Thyroid gland (tissue), 4 donors: ENCODE measurements at regions not wholly inside any gene's neighbourhood (a gene's known extent, or its start where the extent isn't known, plus 50 kb on each side); places are given as distances from the start of the nearest gene placed in this dataset.

ENCODE experiments used
- DNase-seq, 2 donors: peaks; one replicate each; pipeline ENCODE4 v3.0.0-alpha.2; 2019
- H3K27ac ChIP-seq, 3 donors: fragments of 200-600 bp; sonication (generic); 1 replicate in 2 of 3; 2 replicates in 1 of 3; pipeline ENCODE4 v1.5.1; 2016 to 2019; ENCODE audit warnings: mild to moderate bottlenecking in 1 of 3, moderate library complexity in 1 of 3
- H3K27me3 ChIP-seq: fragments of 200-600 bp; sonication (generic); one replicate; pipeline ENCODE4 v1.5.1; 2019
- H3K36me3 ChIP-seq, 2 donors: fragments of 200-600 bp; sonication (generic); one replicate each; pipeline ENCODE4 v1.5.1; 2016 to 2019
- H3K4me1 ChIP-seq, 2 donors: fragments of 200-600 bp; sonication (generic); one replicate each; pipeline ENCODE4 v1.5.1; 2017 to 2019
- H3K4me3 ChIP-seq, 3 donors: fragments of 200-600 bp; sonication (generic); replicated peaks in 1 of 3; 1 replicate in 2 of 3; 2 replicates in 1 of 3; pipeline ENCODE4 v1.5.1; 2016; ENCODE audit warnings: mild to moderate bottlenecking in 1 of 3
- H3K9me3 ChIP-seq: fragments of 200-600 bp; sonication (generic); one replicate; pipeline ENCODE4 v1.5.1; 2017
- POLR2A ChIP-seq, 2 donors: fragments of 450-650 bp; IDR thresholded peaks; one replicate each; pipeline ENCODE4 v1.6.1; 2017; ENCODE audit warnings: antibody characterized with exemption in 2 of 2, mild to moderate bottlenecking in 2 of 2, moderate library complexity in 1 of 2
- WGBS, 2 donors: methylation state at CpG; one replicate each; pipeline ENCODE4 v1.1.5; 2017; 5-methylcytosine and 5-hydroxymethylcytosine counted together
- intact Hi-C: fragments of 100-400 bp; cut with DNase I; formaldehyde crosslinking; loops from one replicate; pipeline ENCODE4 v1.15.1; 2023
- TF ChIP-seq, protein P1 (sequence below), 6 experiments: fragments of 200-600 bp in 3 of 6; fragments of 450-650 bp in 3 of 6; sonication (generic) in 3 of 6; IDR thresholded peaks; one replicate each; pipeline ENCODE4 v1.5.1; 2016 to 2019; ENCODE audit warnings: antibody characterized with exemption in 6 of 6, mild to moderate bottlenecking in 2 of 6, inconsistent platforms in 1 of 6, moderate library complexity in 1 of 6

DNA sequence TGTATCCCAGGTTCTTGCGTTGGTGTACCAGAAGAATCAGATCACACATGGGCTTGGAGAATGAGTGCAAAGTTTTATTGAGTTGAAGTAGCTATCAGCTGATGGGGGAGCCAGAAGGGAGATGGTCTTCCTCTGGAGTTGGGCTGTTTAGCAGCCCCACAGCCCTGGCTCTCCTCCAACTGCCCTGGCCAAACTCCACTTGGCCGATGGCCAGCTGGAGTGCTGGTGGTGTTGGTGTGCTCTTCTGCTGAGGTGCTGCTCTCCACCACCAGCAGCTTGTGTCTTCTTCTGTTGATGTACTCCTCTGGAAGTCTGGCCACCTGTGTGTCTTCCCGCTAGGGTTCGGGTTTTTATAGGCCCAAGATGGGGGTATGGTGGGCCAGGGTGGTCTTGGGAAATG is 172.8 kb downstream of the TINAG start:
- TF ChIP-seq POLR2A (IDR thresholded peaks at IDR 0.05): no peak
- TF ChIP-seq, protein P1, sequence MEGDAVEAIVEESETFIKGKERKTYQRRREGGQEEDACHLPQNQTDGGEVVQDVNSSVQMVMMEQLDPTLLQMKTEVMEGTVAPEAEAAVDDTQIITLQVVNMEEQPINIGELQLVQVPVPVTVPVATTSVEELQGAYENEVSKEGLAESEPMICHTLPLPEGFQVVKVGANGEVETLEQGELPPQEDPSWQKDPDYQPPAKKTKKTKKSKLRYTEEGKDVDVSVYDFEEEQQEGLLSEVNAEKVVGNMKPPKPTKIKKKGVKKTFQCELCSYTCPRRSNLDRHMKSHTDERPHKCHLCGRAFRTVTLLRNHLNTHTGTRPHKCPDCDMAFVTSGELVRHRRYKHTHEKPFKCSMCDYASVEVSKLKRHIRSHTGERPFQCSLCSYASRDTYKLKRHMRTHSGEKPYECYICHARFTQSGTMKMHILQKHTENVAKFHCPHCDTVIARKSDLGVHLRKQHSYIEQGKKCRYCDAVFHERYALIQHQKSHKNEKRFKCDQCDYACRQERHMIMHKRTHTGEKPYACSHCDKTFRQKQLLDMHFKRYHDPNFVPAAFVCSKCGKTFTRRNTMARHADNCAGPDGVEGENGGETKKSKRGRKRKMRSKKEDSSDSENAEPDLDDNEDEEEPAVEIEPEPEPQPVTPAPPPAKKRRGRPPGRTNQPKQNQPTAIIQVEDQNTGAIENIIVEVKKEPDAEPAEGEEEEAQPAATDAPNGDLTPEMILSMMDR (IDR thresholded peaks at IDR 0.05): no peak
- no peak overlapping the region for H3K4me3 ChIP-seq
- 81 to 86% methylated on average over 4 of the region's 4 CpGs for WGBS, 2 donors
- H3K4me1 ChIP-seq: no peaks in the 10 kb centered on the region
- intact Hi-C loops: no loop called here
- DNase-seq: peak; percentile 3 to 4
- H3K36me3 ChIP-seq: no peaks in the 10 kb centered on the region
- no peaks in the 10 kb centered on the region for H3K9me3 ChIP-seq
- H3K27me3 ChIP-seq: no peaks in the 10 kb centered on the region
- no peak overlapping the region for H3K27ac ChIP-seq

DNA sequence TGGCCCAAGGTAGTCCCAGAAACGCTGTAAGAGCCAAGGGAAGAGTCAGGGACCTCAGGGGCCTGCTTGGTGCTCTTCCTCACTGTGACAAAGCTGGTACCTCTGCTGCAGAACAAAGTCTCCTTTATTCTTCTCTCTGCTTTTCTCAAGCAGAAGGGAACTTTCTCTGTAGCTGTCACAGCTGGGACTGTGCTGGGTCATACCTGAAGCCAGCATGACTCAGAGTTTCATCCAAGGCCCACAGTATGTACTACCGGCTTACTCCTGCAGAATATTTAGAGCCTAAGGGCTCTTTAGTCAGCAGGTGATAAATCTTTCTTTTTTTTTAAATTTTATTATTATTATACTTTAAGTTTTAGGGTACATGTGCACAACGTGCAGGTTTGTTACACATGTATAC is 183.2 kb downstream of the TINAG start:
- intact Hi-C loops: no loop called here
- WGBS, 2 donors: 92 to 93% methylated on average over 3 of the region's 3 CpGs
- H3K4me3 ChIP-seq: no peak overlapping the region

DNA sequence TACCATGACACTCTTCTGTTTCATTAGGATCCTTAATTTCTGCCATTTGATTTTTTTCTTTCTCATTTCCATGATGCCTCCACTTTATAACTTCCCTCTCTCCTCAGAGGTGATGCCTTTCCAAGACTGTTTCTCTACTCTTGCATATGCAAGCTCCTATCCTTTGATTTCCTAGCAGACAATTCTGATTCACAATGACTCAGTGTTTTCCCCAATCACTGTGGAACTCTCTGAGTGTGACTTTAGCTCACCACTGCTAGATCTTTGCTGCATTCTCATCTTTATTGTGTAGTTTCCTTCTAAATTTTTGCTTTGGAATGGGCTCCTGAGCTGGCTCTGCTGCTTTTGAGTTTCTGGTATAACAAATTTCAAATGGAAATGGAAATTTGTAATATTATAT is 184.9 kb downstream of the TINAG start:
- H3K4me1 ChIP-seq: no peaks in the 10 kb centered on the region
- H3K36me3 ChIP-seq: no peaks in the 10 kb centered on the region
- no peaks in the 10 kb centered on the region for H3K9me3 ChIP-seq
- H3K27me3 ChIP-seq: no peaks in the 10 kb centered on the region
- DNase-seq: no peak
- intact Hi-C loops: no loop called here
- TF ChIP-seq, protein P1 (IDR thresholded peaks at IDR 0.05): no peak
- TF ChIP-seq POLR2A (IDR thresholded peaks at IDR 0.05): no peak
- H3K4me3 ChIP-seq: no peak overlapping the region
- no peak overlapping the region for H3K27ac ChIP-seq

More for the DNA sequence above, 183.2 kb downstream of the TINAG start:
- DNase-seq: no peak
- H3K27ac ChIP-seq: no peak overlapping the region
- no peak for TF ChIP-seq POLR2A (IDR thresholded peaks at IDR 0.05)
- TF ChIP-seq, protein P1 (IDR thresholded peaks at IDR 0.05): no peak
- no peaks in the 10 kb centered on the region for H3K36me3 ChIP-seq
- H3K4me1 ChIP-seq: no peaks in the 10 kb centered on the region
- H3K9me3 ChIP-seq: no peaks in the 10 kb centered on the region
- no peaks in the 10 kb centered on the region for H3K27me3 ChIP-seq

DNA sequence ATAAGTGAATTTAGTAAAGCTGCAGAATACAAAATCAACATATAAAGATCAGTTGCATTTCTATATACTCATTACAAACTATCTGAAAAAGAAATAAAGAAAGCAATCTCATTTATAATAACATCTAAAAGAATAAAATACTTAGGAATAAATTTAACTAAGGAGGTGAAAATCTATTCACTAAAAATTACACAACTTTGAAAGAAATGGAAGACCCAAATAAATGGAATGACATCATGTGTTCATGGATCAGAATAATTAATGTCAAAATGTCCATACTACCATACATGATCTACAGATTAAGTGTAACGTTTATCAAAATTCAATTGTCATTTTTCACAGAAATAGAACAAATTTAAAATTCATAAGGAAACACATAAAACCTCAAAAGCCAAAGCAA is 194.9 kb downstream of the TINAG start:
- Histone ChIP-seq H3K27me3 (no peaks in the 10 kb centered on the region), H3K4me1 (no peaks in the 10 kb centered on the region), H3K4me3 (no peak overlapping the region), H3K27ac (no peak overlapping the region), H3K9me3 (no peaks in the 10 kb centered on the region), H3K36me3 (no peaks in the 10 kb centered on the region)
- TF ChIP-seq, protein P1 (IDR thresholded peaks at IDR 0.05): no peak
- no peak for TF ChIP-seq POLR2A (IDR thresholded peaks at IDR 0.05)
- intact Hi-C loops: no loop called here
- DNase-seq: no peak
- WGBS, 2 donors: 74 to 77% methylated on average over 1 of the region's 1 CpG

DNA sequence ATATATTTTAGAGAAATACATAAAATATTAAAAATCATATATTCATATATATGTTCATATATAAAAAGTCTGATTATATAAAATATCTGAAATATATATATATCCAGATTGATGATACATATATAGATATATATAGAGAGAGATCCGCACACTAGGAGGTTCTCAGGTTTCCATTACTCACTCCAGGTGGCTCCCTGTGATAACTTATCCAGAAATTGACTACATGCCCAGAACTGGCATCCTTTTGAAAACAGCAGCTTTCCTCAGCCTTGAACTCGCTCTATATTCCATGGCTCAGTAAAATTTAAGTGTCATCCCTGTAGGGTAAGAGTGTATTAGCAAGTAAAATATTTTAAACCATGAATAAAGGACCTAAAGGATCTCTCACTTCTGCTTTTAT is 206.8 kb downstream of the TINAG start:
- no peaks in the 10 kb centered on the region for H3K36me3 ChIP-seq
- H3K4me1 ChIP-seq: peaks cover 0 to 7% of the 10 kb centered on the region in 2 donors
- no peak for TF ChIP-seq POLR2A (IDR thresholded peaks at IDR 0.05)
- TF ChIP-seq, protein P1 (IDR thresholded peaks at IDR 0.05): peak in 4 of 6 experiments; percentile 19 to 58 (median 42)
- intact Hi-C loops: no loop called here
- no peak overlapping the region for H3K27ac ChIP-seq
- H3K27me3 ChIP-seq: no peaks in the 10 kb centered on the region
- peak in 1 of 2 donors; percentile 14 for DNase-seq
- 36 to 41% methylated on average over 2 of the region's 2 CpGs for WGBS, 2 donors
- no peak overlapping the region for H3K4me3 ChIP-seq
- no peaks in the 10 kb centered on the region for H3K9me3 ChIP-seq
